ENCODE measurements at regions not wholly inside any gene's neighbourhood (a gene's known extent, or its start where the extent isn't known, plus 50 kb on each side); places are given as distances from the start of the nearest gene placed in this dataset.

- DNase-seq (ENCODE audit: low read depth in 1 of 2, low spot score in 1 of 2), result no peak
- Histone ChIP-seq H3K27ac (no peak overlapping the region), H3K4me3 (no peak overlapping the region), H3K9me3 (ENCODE audit: low read depth) (no peaks in the 10 kb centered on the region), H3K36me3 (no peaks in the 10 kb centered on the region), H3K27me3 (no peaks in the 10 kb centered on the region), H3K4me1 (ENCODE audit: low read depth) (no peaks in the 10 kb centered on the region)
- TF ChIP-seq CTCF (IDR thresholded peaks at IDR 0.05; ENCODE audit: low read depth, low read length), result no peak
Observed at GRCh38 chr5:18181575-18181974, 547.3 kb downstream of the TAF11L14 start.

- no peak for DNase-seq (ENCODE audit: low read depth in 1 of 2, low spot score in 1 of 2)
Observed at GRCh38 chr5:18195910-18196309, 561.6 kb downstream of the TAF11L14 start.

GRCh38 chr5:18197734-18198133 is 563.5 kb downstream of the TAF11L14 start:
- no peaks in the 10 kb centered on the region for H3K9me3 ChIP-seq (ENCODE audit: low read depth)
- no peak overlapping the region for H3K27ac ChIP-seq
- H3K4me3 ChIP-seq, result no peak overlapping the region
- DNase-seq (ENCODE audit: low read depth in 1 of 2, low spot score in 1 of 2), result no peak
- no peaks in the 10 kb centered on the region for H3K27me3 ChIP-seq
- no peak for TF ChIP-seq CTCF (IDR thresholded peaks at IDR 0.05; ENCODE audit: low read depth, low read length)
- H3K36me3 ChIP-seq, result no peaks in the 10 kb centered on the region
- no peaks in the 10 kb centered on the region for H3K4me1 ChIP-seq (ENCODE audit: low read depth)

More at GRCh38 chr5:18195910-18196309, 561.6 kb downstream of the TAF11L14 start:
- H3K27me3 ChIP-seq, result no peaks in the 10 kb centered on the region
- no peak for TF ChIP-seq CTCF (IDR thresholded peaks at IDR 0.05; ENCODE audit: low read depth, low read length)
- no peaks in the 10 kb centered on the region for H3K9me3 ChIP-seq (ENCODE audit: low read depth)
- H3K27ac ChIP-seq, result no peak overlapping the region
- H3K4me1 ChIP-seq (ENCODE audit: low read depth), result no peaks in the 10 kb centered on the region
- H3K36me3 ChIP-seq, result no peaks in the 10 kb centered on the region
- H3K4me3 ChIP-seq, result no peak overlapping the region

GRCh38 chr5:18202164-18202563 is 567.9 kb downstream of the TAF11L14 start:
- no peak for DNase-seq (ENCODE audit: low read depth in 1 of 2, low spot score in 1 of 2)
- no peaks in the 10 kb centered on the region for H3K9me3 ChIP-seq (ENCODE audit: low read depth)
- no peak overlapping the region for H3K27ac ChIP-seq
- no peaks in the 10 kb centered on the region for H3K27me3 ChIP-seq
- no peak for TF ChIP-seq CTCF (IDR thresholded peaks at IDR 0.05; ENCODE audit: low read depth, low read length)
- H3K4me1 ChIP-seq (ENCODE audit: low read depth), result no peaks in the 10 kb centered on the region
- H3K36me3 ChIP-seq, result no peaks in the 10 kb centered on the region
- no peak overlapping the region for H3K4me3 ChIP-seq

- H3K4me1 ChIP-seq (ENCODE audit: low read depth), result no peaks in the 10 kb centered on the region
- no peaks in the 10 kb centered on the region for H3K27me3 ChIP-seq
- TF ChIP-seq CTCF (IDR thresholded peaks at IDR 0.05; ENCODE audit: low read depth, low read length), result no peak
- DNase-seq (ENCODE audit: low read depth in 1 of 2, low spot score in 1 of 2), result no peak
- no peaks in the 10 kb centered on the region for H3K9me3 ChIP-seq (ENCODE audit: low read depth)
- no peaks in the 10 kb centered on the region for H3K36me3 ChIP-seq
- H3K27ac ChIP-seq, result no peak overlapping the region
- no peak overlapping the region for H3K4me3 ChIP-seq
Observed at GRCh38 chr5:18203296-18203695, 569.0 kb downstream of the TAF11L14 start.

- TF ChIP-seq CTCF (IDR thresholded peaks at IDR 0.05; ENCODE audit: low read depth, low read length), result no peak
- DNase-seq (ENCODE audit: low read depth in 1 of 2, low spot score in 1 of 2), result no peak
- Histone ChIP-seq H3K27ac (no peak overlapping the region), H3K9me3 (ENCODE audit: low read depth) (no peaks in the 10 kb centered on the region), H3K27me3 (no peaks in the 10 kb centered on the region), H3K4me1 (ENCODE audit: low read depth) (no peaks in the 10 kb centered on the region), H3K4me3 (no peak overlapping the region), H3K36me3 (no peaks in the 10 kb centered on the region)
Observed at GRCh38 chr5:18213666-18214065, 579.4 kb downstream of the TAF11L14 start.

Data from cardiac muscle cell (in vitro differentiated cells and primary cell).